CD4-positive, alpha-beta T cell treated with Interleukin-21 for 1 hour (primary cell): ENCODE measurements at regions not wholly inside any gene's neighbourhood (a gene's known extent, or its start where the extent isn't known, plus 50 kb on each side); places are given as distances from the start of the nearest gene placed in this dataset.

Source experiments
- DNase-seq: peaks from one replicate; pipeline ENCODE4 v3.0.0-alpha.2; 2020

- no peak for DNase-seq
Observed at GRCh38 chr21:35325953-35326352, 276.9 kb upstream of the RUNX1 start.

- DNase-seq, result no peak
Observed at GRCh38 chr21:35324372-35325220, 275.5 kb upstream of the RUNX1 start.

- no peak for DNase-seq
Observed at GRCh38 chr21:35323947-35324346, 274.8 kb upstream of the RUNX1 start.

GRCh38 chr21:35321322-35322200, 272.5 kb upstream of the RUNX1 start:
- DNase-seq, result no peak

DNA sequence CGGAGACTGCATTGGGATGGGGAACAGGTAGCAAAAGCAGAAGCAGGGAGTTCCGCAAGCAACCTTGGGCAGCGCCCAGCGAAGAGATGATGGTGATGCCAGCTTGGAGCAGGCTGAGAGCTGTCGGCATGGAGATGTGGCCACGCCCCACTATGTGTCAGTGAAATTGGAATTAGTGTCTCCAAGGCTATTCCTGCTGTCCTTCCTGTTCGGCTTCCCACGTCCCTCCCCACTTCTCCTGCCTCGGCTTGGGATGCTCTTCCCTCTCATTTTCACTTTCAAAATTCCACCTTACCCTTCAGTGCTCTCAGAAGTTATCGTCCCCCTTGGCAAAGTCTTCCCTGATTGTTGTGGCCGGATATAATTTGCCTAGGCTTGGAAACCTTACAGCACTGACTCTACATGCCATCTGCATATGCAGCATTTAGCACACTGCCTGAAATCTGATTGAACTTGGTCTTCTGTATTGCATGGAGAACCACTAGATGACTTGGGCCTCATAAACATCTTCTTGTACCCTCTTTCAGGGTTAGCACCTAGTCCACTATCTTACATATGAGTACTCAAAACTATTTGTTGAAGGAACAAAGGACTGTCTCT, 270.7 kb upstream of the RUNX1 start:
- DNase-seq, result no peak

GRCh38 chr21:35316933-35317332, 267.8 kb upstream of the RUNX1 start:
- no peak for DNase-seq

DNA sequence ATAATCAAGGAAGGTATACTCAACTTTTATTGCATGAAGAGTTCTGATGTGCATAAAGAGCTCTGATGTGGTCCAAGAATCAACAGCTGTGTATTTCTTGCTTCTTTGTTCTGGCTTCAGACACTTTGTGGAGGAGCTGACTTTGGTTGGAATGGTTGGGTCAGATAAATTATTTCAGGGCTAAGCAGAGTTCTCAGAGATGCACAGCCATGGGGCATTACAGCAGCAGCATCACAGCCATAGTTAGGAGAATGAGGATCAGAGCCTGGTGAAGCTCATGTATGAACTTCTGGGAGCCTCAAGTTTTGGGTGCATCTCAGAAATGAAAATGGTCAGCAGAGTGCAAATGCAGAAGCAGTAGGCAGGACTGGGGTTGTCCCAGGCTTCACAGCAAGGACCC, 267.4 kb upstream of the RUNX1 start:
- DNase-seq, result no peak

GRCh38 chr21:35314857-35315582, 265.9 kb upstream of the RUNX1 start:
- no peak for DNase-seq

DNA sequence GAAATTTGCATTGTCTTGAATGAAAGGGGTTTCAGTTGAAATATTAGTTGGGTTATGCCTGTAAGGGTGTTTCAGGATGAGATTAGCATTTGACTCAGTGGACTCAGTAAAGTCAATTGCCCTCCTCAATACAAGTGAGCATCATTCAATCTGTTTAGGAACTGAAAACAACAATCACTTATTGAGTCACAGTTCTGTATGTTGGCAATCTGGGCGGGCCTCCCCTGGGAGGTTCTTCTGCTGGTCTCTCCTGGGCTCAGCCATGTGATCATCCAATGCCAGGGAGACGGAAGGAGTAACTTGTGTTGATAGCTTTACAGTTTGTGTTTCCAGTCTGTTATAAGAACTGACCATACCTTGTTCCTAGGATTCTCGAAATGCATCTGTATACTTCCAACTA, 262.9 kb upstream of the RUNX1 start:
- DNase-seq, result no peak

DNA sequence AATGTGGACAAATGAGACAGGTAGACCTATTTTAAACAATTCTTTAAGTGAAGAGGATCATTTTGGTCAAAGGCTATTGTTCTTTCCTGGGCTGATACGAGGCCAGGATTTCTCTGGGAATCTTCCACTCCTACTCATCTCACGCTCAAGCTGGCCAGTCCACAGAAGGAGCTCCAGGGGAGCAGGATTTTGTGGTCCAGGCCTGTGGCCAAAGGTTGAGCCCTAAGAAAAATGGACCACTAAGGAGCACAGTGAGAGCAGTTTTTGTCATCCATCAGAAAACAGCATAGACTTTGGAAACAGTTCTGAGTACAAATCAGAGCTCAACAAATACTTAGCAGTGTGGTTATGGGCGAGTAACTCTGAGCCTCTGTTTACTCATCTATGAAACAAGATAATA, 260.2 kb upstream of the RUNX1 start:
- DNase-seq, result no peak

- DNase-seq, result no peak
Observed at GRCh38 chr21:35303085-35303484, 254.0 kb upstream of the RUNX1 start.

DNA sequence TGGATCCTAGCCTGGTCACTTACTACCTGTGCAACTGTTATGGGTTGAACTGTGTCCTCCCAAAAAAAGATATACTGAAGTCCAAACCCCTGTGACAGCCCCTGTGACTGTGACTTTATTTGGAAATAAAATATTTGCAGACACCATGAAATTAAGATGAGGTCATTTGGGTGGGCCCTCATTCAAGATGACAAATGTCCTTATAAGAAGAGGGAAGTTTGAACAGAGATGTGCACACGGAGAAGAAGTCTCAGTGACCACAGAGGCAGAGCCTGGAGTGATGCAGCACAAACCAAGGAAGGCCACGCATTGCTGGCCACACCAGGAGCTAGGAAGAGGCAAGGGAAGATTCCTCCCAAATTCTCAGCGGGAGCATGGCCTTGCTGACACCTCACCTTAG, 249.7 kb upstream of the RUNX1 start:
- no peak for DNase-seq

GRCh38 chr21:35297665-35298064, 248.6 kb upstream of the RUNX1 start:
- DNase-seq, result no peak

DNA sequence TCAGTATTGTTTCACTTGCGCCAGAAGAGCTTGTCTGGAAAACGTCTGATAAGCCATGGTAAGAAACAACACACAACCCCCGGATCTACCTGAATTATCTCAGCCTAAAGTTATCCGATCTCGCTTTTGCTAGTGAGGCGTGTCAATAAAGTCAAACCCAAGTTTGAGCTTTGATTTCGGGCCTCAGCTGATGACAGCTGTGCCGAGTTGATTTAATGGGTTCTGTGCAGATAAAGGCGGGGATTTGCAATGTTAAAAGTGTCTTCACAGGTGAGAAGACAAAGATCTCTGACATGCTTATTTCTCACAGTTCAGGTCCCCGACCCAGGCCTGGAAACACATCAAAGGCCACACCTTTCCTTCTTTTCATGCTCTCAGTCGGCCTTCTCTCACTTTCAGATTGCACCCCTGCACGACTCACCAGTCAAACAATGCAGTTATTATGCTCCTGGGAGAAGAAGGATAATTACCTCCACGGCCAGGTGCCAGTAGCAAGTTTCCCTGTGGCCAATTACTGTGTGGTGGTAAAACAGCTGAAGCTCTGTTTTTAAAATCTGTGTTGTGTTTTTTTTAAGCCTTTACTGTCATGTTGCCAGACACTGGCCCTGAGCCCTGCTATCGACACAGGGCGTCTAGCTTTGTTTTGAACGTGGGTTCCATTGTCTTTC, 245.3 kb upstream of the RUNX1 start:
- DNase-seq, result no peak

DNA sequence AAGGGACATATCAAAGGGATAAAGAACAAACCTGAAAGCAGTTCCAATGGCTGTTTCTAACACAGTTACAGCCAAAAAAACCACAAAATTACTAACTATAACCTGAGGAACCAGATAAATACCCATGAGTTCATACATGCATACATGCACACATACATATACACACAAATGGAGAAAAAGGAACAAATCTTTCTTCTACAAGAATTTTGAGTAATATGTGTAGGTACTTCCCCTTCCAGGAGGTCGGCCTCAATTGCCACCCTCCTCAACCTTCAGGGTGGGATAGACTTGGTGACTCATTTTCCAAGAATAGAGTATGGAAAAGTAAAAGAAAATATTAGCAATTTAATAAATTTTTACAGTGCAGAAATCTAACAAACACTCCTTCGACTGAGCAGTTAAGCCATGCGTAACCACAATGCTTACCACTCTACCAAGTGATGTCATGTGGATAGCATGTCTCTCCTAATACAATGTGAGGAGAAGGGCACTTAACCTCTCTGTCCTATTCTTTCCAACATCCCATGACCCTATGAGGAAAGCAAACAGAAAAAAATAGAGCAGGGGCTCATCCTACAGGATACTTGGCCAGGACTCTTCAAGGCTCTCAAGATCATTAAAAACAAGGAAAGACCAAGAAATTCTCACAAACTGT, 243.0 kb upstream of the RUNX1 start:
- DNase-seq, result no peak

- DNase-seq, result no peak
Observed at GRCh38 chr21:35291034-35291433, 241.9 kb upstream of the RUNX1 start.

DNA sequence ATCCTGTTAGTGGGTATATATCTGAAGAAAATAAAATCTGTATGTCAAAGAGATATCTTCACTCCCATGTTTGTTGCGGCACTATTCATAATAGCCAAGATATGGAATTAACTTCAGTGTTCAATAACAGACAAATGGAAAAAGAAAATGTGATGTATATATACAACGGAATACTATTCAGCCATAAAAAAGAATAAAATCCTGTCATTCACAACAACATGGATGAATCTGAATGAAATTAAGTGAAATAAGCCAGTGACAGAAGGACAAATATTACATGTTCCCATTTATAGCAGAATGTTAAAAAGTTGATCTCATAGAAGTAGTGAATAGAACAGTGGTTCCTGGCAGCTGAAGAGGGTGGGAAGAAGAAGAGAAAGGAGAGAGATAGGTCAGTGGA, 239.1 kb upstream of the RUNX1 start:
- DNase-seq, result no peak

GRCh38 chr21:35284199-35284598, 235.1 kb upstream of the RUNX1 start:
- no peak for DNase-seq

DNA sequence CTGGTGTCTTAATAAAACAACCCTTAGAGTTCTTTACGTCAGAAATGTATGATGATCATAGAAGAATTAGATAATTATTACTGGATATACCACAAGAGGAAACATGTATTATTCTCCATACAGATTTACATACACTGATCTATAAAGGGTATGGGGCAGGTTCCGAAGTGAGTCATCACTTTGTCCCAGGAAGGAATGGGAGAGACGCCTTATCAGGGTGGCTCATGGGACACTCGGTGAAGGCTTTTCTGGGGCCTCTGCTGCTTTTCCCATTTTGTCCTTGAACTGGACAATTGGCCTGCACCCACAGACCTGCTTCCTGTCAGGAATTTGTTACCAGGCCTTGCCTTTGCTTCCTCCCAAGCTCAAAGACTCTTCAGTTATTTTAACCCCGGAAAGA, 233.8 kb upstream of the RUNX1 start:
- DNase-seq, result no peak

DNA sequence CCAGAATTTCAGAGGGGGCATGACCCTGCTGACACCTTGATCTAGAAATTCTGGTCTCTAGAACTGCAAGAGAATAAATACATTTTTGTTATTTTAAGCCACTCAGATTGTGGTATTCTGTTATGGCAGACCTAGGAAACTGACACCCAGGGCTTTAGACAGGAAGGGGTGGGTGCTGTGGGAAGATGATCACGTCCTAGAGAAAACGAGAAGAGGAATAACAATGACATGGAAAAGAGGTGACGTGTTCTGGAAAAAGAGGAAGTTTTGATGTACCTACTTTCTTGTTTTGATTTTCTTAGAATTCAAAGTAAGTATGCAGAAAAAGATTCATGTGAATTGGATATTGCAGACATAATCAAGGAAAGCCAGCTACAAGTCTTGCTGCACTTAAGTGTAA, 232.9 kb upstream of the RUNX1 start:
- no peak for DNase-seq

GRCh38 chr21:35280231-35280630, 231.1 kb upstream of the RUNX1 start:
- DNase-seq, result no peak

- DNase-seq, result no peak
Observed at GRCh38 chr21:35275776-35276175, 226.7 kb upstream of the RUNX1 start.
